ENCODE measurements at regions not wholly inside any gene's neighbourhood (a gene's known extent, or its start where the extent isn't known, plus 50 kb on each side); places are given as distances from the start of the nearest gene placed in this dataset.

GRCh38 chr5:73312146-73312871, 136.3 kb downstream of the FOXD1 start:
- no peak for ATAC-seq

GRCh38 chr5:73311291-73312110, 137.1 kb downstream of the FOXD1 start:
- ATAC-seq, result peak; percentile 29

More at GRCh38 chr5:73312146-73312871, 136.3 kb downstream of the FOXD1 start:
- no peak for DNase-seq (ENCODE audit: low spot score)

GRCh38 chr5:73307645-73308355, 134.8 kb downstream of the TMEM174 start:
- no peak for DNase-seq (ENCODE audit: low spot score)

More at GRCh38 chr5:73311291-73312110, 137.1 kb downstream of the FOXD1 start:
- DNase-seq (ENCODE audit: low spot score), result no peak

GRCh38 chr5:73306741-73307275, 133.8 kb downstream of the TMEM174 start:
- DNase-seq (ENCODE audit: low spot score), result no peak
- no peak for ATAC-seq

More at GRCh38 chr5:73307645-73308355, 134.8 kb downstream of the TMEM174 start:
- no peak for ATAC-seq

GRCh38 chr5:73306078-73306719, 133.2 kb downstream of the TMEM174 start:
- DNase-seq (ENCODE audit: low spot score) (no peak), ATAC-seq (no peak)

- no peak for DNase-seq (ENCODE audit: low spot score)
- ATAC-seq, result no peak
Observed at GRCh38 chr5:73305386-73305785, 132.4 kb downstream of the TMEM174 start.

- DNase-seq (ENCODE audit: low spot score) (no peak), ATAC-seq (no peak)
Observed at GRCh38 chr5:73304381-73304780, 131.4 kb downstream of the TMEM174 start.

- no peak for ATAC-seq
- no peak for DNase-seq (ENCODE audit: low spot score)
Observed at GRCh38 chr5:73303148-73304079, 130.4 kb downstream of the TMEM174 start.

GRCh38 chr5:73302797-73303147, 129.8 kb downstream of the TMEM174 start:
- DNase-seq (ENCODE audit: low spot score) (no peak), ATAC-seq (no peak)

GRCh38 chr5:73301208-73301901, 128.4 kb downstream of the TMEM174 start:
- no peak for ATAC-seq
- DNase-seq (ENCODE audit: low spot score), result no peak

- ATAC-seq (no peak), DNase-seq (ENCODE audit: low spot score) (no peak)
Observed at GRCh38 chr5:73300337-73301207, 127.6 kb downstream of the TMEM174 start.

- ATAC-seq, result no peak
- no peak for DNase-seq (ENCODE audit: low spot score)
Observed at GRCh38 chr5:73299665-73300336, 126.8 kb downstream of the TMEM174 start.

- DNase-seq (ENCODE audit: low spot score), result no peak
- ATAC-seq, result peak; percentile 71
Observed at GRCh38 chr5:73298772-73299630, 126.0 kb downstream of the TMEM174 start.

GRCh38 chr5:73298251-73298771, 125.3 kb downstream of the TMEM174 start:
- no peak for ATAC-seq
- no peak for DNase-seq (ENCODE audit: low spot score)

GRCh38 chr5:73297430-73297829, 124.4 kb downstream of the TMEM174 start:
- DNase-seq (ENCODE audit: low spot score), result no peak
- ATAC-seq, result no peak

- no peak for ATAC-seq
Observed at GRCh38 chr5:73296772-73297171, 123.8 kb downstream of the TMEM174 start.

More at GRCh38 chr5:73296772-73297171, 123.8 kb downstream of the TMEM174 start:
- no peak for DNase-seq (ENCODE audit: low spot score)
